HL-60 (cell line): ENCODE measurements at regions not wholly inside any gene's neighbourhood (a gene's known extent, or its start where the extent isn't known, plus 50 kb on each side); places are given as distances from the start of the nearest gene placed in this dataset.

Experiments
- DNase-seq, 2 experiments: peaks; one replicate each; pipeline ENCODE4 v3.0.0-alpha.2; 2010 to 2020; ENCODE audit warnings: low read depth in 1 of 2, low spot score in 1 of 2
- H3K27ac ChIP-seq: fragments of 250-450 bp; sonication (Bioruptor Pico); replicated peaks from 2 replicates; pipeline ENCODE4 v1.5.1; 2020; ENCODE audit warnings: mild to moderate bottlenecking, moderate library complexity
- H3K27me3 ChIP-seq: fragments of 250-450 bp; sonication (Bioruptor Pico); 2 replicates; pipeline ENCODE4 v1.5.1; 2021; ENCODE audit warnings: mild to moderate bottlenecking, moderate library complexity; ENCODE audit not compliant: insufficient read depth, poor library complexity, severe bottlenecking
- H3K4me3 ChIP-seq: replicated peaks from 2 replicates; pipeline ENCODE4 v1.5.1; 2011; ENCODE audit warnings: mild to moderate bottlenecking, control low read depth, low read length; ENCODE audit not compliant: insufficient read depth
- GABPA ChIP-seq: IDR thresholded peaks from 2 replicates; pipeline ENCODE4 v1.6.1; 2012; ENCODE audit warnings: low read depth
- POLR2AphosphoS5 ChIP-seq: IDR thresholded peaks from 2 replicates; pipeline ENCODE4 v1.6.1; 2012; ENCODE audit warnings: low read depth
- REST ChIP-seq: IDR thresholded peaks from 2 replicates; pipeline ENCODE4 v1.6.1; 2012; ENCODE audit warnings: low read depth; ENCODE audit not compliant: insufficient replicate concordance
- SPI1 ChIP-seq: IDR thresholded peaks from 2 replicates; pipeline ENCODE4 v1.6.1; 2012; ENCODE audit warnings: low read depth, mild to moderate bottlenecking, borderline replicate concordance
- TF ChIP-seq, protein P1 (sequence below): IDR thresholded peaks from one replicate; pipeline ENCODE4 v1.5.1; 2011; ENCODE audit warnings: low read length, control low read depth, inconsistent platforms; ENCODE audit not compliant: insufficient read depth

- TF ChIP-seq POLR2AphosphoS5 (no peak), REST (no peak), GABPA (no peak), SPI1 (no peak)
- TF ChIP-seq, protein P1, sequence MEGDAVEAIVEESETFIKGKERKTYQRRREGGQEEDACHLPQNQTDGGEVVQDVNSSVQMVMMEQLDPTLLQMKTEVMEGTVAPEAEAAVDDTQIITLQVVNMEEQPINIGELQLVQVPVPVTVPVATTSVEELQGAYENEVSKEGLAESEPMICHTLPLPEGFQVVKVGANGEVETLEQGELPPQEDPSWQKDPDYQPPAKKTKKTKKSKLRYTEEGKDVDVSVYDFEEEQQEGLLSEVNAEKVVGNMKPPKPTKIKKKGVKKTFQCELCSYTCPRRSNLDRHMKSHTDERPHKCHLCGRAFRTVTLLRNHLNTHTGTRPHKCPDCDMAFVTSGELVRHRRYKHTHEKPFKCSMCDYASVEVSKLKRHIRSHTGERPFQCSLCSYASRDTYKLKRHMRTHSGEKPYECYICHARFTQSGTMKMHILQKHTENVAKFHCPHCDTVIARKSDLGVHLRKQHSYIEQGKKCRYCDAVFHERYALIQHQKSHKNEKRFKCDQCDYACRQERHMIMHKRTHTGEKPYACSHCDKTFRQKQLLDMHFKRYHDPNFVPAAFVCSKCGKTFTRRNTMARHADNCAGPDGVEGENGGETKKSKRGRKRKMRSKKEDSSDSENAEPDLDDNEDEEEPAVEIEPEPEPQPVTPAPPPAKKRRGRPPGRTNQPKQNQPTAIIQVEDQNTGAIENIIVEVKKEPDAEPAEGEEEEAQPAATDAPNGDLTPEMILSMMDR, result no peak
These were observed 141.4 kb downstream of the IRS2 start for GRCh38 chr13:109644956-109645355.

GRCh38 chr13:109644069-109644750 lies 142.2 kb downstream of the IRS2 start:
- TF ChIP-seq SPI1 (no peak), POLR2AphosphoS5 (no peak), GABPA (no peak), REST (no peak)
- TF ChIP-seq, protein P1, result no peak
- DNase-seq, result no peak
- Histone ChIP-seq H3K27ac (no peak overlapping the region), H3K4me3 (no peak overlapping the region), H3K27me3 (no peaks in the 10 kb centered on the region)

More at GRCh38 chr13:109644956-109645355, 141.4 kb downstream of the IRS2 start:
- no peak overlapping the region for H3K27ac ChIP-seq
- H3K4me3 ChIP-seq, result no peak overlapping the region
- no peak for DNase-seq
- H3K27me3 ChIP-seq, result no peaks in the 10 kb centered on the region

GRCh38 chr13:109642358-109642757 lies 144.0 kb downstream of the IRS2 start:
- DNase-seq, result no peak
- no peak overlapping the region for H3K4me3 ChIP-seq

More at GRCh38 chr13:109642358-109642757, 144.0 kb downstream of the IRS2 start:
- H3K27ac ChIP-seq, result no peak overlapping the region
- TF ChIP-seq POLR2AphosphoS5 (no peak), GABPA (no peak), REST (no peak), SPI1 (no peak)
- TF ChIP-seq, protein P1, result no peak
- H3K27me3 ChIP-seq, result no peaks in the 10 kb centered on the region
